WTC11 (cell line): ENCODE measurements at regions not wholly inside any gene's neighbourhood (a gene's known extent, or its start where the extent isn't known, plus 50 kb on each side); places are given as distances from the start of the nearest gene placed in this dataset.
"Not testable (repeated sequence)": the region's sequence is repeated elsewhere in the genome, so short reads cannot be mapped to it uniquely, and the experiment has no call there.

Experiments
- ATAC-seq: fragments of 200-7000 bp; cut with Tn5 transposase; 2 replicates; pipeline ENCODE4 v1.10.0; 2021; ENCODE audit warnings: mild to moderate bottlenecking, moderate library complexity
- CTCF ChIA-PET: fragments of 300-600 bp; sonication (Branson Sonifier 250); formaldehyde crosslinking; loops from one replicate; lab custom pipeline; 2021; ENCODE audit warnings: antibody characterized with exemption; lab: Charles Lee
- POLR2A ChIA-PET: fragments of 350-600 bp; sonication (Branson Sonifier 250); formaldehyde crosslinking; loops from one replicate; lab custom pipeline; 2021; ENCODE audit warnings: antibody characterized with exemption; lab: Charles Lee
- DNase-seq: peaks from one replicate; pipeline ENCODE4 v3.0.0; 2021; ENCODE audit warnings: low spot score
- H3K27ac Mint-ChIP-seq: 2 replicates; pipeline ENCODE4 v1.8.0; 2021; ENCODE audit warnings: mixed read lengths
- H3K27me3 Mint-ChIP-seq: 2 replicates; pipeline ENCODE4 v1.8.0; 2021; ENCODE audit warnings: low read depth, mild to moderate bottlenecking, moderate library complexity, mixed read lengths
- H3K36me3 Mint-ChIP-seq: 2 replicates; pipeline ENCODE4 v1.8.0; 2021; ENCODE audit warnings: mixed read lengths
- H3K4me1 Mint-ChIP-seq: 2 replicates; pipeline ENCODE4 v1.8.0; 2022; ENCODE audit warnings: mixed read lengths
- H3K4me3 Mint-ChIP-seq: 2 replicates; pipeline ENCODE4 v1.8.0; 2021; ENCODE audit warnings: mild to moderate bottlenecking, moderate library complexity, mixed read lengths
- H3K9me3 Mint-ChIP-seq: 2 replicates; pipeline ENCODE4 v1.8.0; 2021; ENCODE audit warnings: mixed read lengths
- ETV6 ChIP-seq: sonication (generic); formaldehyde crosslinking; IDR thresholded peaks from 2 replicates; pipeline ENCODE4 v1.8.1; 2022; ENCODE audit warnings: mild to moderate bottlenecking, missing genetic modification reagents
- GABPB1 ChIP-seq: sonication (generic); formaldehyde crosslinking; IDR thresholded peaks from 2 replicates; pipeline ENCODE4 v1.8.1; 2023; ENCODE audit warnings: mild to moderate bottlenecking, missing genetic modification reagents
- NFYB ChIP-seq: sonication (generic); formaldehyde crosslinking; conservative IDR thresholded peaks from 2 replicates; pipeline ENCODE4 v1.8.0; 2022; ENCODE audit warnings: low read depth, missing genetic modification reagents
- OVOL2 ChIP-seq: fragments of 250-450 bp; sonication (Bioruptor Pico); IDR thresholded peaks from 2 replicates; pipeline ENCODE4 v1.9.0; 2021; ENCODE audit warnings: mild to moderate bottlenecking, borderline replicate concordance
- SP1 ChIP-seq: sonication (generic); formaldehyde crosslinking; conservative IDR thresholded peaks from 2 replicates; pipeline ENCODE4 v1.8.1; 2022; ENCODE audit warnings: missing genetic modification reagents
- ZNF396 ChIP-seq: fragments of 250-450 bp; sonication (Bioruptor Pico); IDR thresholded peaks from 2 replicates; pipeline ENCODE4 v1.8.0; 2021; ENCODE audit warnings: mild to moderate bottlenecking, moderate library complexity, borderline replicate concordance
- TF ChIP-seq, protein P1 (sequence below): fragments of 250-450 bp; sonication (Bioruptor Pico); conservative IDR thresholded peaks from 2 replicates; pipeline ENCODE4 v1.9.0; 2021; ENCODE audit warnings: mild to moderate bottlenecking
- TF ChIP-seq, protein P2 (sequence below): sonication (generic); formaldehyde crosslinking; IDR thresholded peaks from 2 replicates; pipeline ENCODE4 v1.8.1; 2022; ENCODE audit warnings: missing genetic modification reagents, borderline replicate concordance
- TF ChIP-seq, protein P3 (sequence below): fragments of 250-450 bp; sonication (Bioruptor Pico); IDR thresholded peaks from 2 replicates; pipeline ENCODE4 v1.8.0; 2021; ENCODE audit warnings: mild to moderate bottlenecking
- TF ChIP-seq, protein P4 (sequence below): sonication (generic); formaldehyde crosslinking; IDR thresholded peaks from 2 replicates; pipeline ENCODE4 v1.8.0; 2022; ENCODE audit warnings: mild to moderate bottlenecking, missing genetic modification reagents
- TF ChIP-seq, protein P5 (sequence below): sonication (generic); formaldehyde crosslinking; IDR thresholded peaks from 2 replicates; pipeline ENCODE4 v1.8.0; 2022; ENCODE audit warnings: mild to moderate bottlenecking, missing genetic modification reagents
- TF ChIP-seq, protein P6 (sequence below): sonication (generic); formaldehyde crosslinking; IDR thresholded peaks from 2 replicates; pipeline ENCODE4 v1.8.1; 2023; ENCODE audit warnings: mild to moderate bottlenecking, missing genetic modification reagents

DNA sequence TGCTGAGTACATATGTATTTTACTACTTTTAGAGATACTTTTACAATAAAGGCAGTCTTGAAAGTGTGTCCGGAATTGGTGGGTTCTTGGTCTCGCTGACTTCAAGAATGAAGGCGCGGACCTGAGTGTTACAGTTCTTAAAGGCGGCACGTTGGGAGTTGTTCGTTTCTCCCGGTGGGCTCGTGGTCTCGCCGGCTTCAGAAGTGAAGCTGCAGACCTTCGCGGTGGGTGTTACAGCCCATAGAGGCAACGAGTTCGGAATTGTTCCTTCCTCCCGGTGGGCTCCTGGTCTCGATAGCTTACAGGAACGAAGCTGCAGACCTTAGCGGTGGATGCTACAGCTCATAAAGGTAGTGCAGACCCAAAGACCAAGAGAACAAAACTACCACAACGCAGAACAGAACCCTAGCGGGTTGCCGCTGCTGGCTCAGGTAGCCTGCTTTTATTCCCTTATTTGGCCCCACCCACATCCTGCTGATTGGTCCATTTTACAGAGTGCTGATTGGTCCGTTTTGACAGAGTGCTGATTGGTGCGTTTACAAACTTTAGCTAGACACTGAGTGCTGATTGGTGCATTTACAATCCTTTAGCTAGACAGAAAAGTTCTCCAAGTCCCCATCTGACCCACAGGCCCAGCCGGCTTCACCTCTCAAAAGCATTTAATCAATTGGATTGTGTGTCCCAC lies 79.6 kb upstream of the KMT2C start:
- H3K36me3 Mint-ChIP-seq, result peaks cover 15% of the 10 kb centered on the region
- CTCF ChIA-PET, H3K4me3 Mint-ChIP-seq, H3K27ac Mint-ChIP-seq: not testable (repeated sequence)
- peak; percentile 64 for TF ChIP-seq NFYB (CRISPR knock-in tag)
- TF ChIP-seq, all 79 proteins: peak for 1; not testable (repeated sequence) for 78
- H3K4me1 Mint-ChIP-seq, ATAC-seq, POLR2A ChIA-PET, DNase-seq, H3K27me3 Mint-ChIP-seq: not testable (repeated sequence)
- H3K9me3 Mint-ChIP-seq, result peaks cover 34% of the 10 kb centered on the region

DNA sequence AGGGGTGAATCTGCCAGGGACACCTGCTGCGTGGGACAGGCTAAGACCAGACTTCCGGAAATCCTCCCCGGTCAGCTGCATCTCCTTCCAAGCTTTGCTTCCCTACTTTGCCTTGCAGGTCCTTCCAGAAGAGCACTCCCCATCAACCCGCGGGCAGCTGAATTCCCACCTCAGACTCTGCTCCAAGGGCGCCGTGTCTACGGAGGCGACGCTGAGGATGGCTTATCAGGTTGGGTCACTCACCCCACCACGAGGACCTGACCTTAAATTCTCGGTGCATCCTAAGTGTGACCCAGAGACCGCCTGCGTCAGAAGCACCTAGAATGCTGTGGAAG lies 78.9 kb upstream of the KMT2C start:
- POLR2A ChIA-PET, result no interaction called here
- CTCF ChIA-PET, result no interaction called here
- Mint-ChIP-seq H3K9me3 (peaks cover 34% of the 10 kb centered on the region), H3K36me3 (peaks cover 14% of the 10 kb centered on the region), H3K27me3 (no peaks in the 10 kb centered on the region), H3K4me3 (no peak overlapping the region), H3K27ac (no peak overlapping the region), H3K4me1 (no peaks in the 10 kb centered on the region)
- no peak for DNase-seq
- TF ChIP-seq GABPB1 (CRISPR knock-in tag), result no peak
- no peak for TF ChIP-seq ETV6 (CRISPR knock-in tag)
- TF ChIP-seq, protein P1, sequence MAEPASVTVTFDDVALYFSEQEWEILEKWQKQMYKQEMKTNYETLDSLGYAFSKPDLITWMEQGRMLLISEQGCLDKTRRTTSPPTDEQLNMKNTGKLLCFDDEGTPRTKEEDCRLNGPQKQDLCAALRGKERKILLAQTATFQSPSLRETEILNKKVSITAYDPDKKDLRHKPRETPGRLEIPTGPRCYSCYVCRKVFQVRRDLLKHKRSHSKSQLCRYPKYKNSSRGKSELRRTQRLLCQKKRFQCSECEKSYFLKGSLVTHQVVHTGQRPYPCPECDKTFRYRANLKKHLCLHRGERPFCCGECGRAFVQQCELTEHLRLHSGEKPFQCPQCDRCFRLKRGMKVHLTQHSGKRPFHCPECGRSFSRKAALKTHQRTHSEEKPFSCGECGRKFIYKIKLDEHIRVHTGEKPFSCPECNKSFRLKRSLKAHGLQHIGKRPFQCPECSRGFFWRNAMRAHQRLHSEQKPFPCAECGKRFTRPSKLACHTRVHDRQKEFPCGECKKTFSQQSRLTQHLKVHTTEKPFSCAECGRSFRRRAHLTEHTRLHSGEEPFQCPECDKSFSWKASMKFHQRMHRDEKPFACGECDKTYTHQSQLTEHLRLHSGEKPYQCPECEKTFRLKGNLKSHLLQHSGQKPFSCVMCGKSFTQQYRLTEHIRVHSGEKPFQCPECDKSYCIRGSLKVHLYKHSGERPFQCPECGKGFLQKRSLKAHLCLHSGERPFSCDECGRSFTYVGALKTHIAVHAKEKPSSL (CRISPR knock-in tag), result no peak
- TF ChIP-seq, protein P2, sequence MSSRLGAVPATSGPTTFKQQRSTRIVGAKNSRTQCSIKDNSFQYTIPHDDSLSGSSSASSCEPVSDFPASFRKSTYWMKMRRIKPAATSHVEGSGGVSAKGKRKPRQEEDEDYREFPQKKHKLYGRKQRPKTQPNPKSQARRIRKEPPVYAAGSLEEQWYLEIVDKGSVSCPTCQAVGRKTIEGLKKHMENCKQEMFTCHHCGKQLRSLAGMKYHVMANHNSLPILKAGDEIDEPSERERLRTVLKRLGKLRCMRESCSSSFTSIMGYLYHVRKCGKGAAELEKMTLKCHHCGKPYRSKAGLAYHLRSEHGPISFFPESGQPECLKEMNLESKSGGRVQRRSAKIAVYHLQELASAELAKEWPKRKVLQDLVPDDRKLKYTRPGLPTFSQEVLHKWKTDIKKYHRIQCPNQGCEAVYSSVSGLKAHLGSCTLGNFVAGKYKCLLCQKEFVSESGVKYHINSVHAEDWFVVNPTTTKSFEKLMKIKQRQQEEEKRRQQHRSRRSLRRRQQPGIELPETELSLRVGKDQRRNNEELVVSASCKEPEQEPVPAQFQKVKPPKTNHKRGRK (CRISPR knock-in tag), result no peak
- TF ChIP-seq, protein P3, sequence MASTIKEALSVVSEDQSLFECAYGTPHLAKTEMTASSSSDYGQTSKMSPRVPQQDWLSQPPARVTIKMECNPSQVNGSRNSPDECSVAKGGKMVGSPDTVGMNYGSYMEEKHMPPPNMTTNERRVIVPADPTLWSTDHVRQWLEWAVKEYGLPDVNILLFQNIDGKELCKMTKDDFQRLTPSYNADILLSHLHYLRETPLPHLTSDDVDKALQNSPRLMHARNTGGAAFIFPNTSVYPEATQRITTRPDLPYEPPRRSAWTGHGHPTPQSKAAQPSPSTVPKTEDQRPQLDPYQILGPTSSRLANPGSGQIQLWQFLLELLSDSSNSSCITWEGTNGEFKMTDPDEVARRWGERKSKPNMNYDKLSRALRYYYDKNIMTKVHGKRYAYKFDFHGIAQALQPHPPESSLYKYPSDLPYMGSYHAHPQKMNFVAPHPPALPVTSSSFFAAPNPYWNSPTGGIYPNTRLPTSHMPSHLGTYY (CRISPR knock-in tag), result no peak
- TF ChIP-seq, protein P4, sequence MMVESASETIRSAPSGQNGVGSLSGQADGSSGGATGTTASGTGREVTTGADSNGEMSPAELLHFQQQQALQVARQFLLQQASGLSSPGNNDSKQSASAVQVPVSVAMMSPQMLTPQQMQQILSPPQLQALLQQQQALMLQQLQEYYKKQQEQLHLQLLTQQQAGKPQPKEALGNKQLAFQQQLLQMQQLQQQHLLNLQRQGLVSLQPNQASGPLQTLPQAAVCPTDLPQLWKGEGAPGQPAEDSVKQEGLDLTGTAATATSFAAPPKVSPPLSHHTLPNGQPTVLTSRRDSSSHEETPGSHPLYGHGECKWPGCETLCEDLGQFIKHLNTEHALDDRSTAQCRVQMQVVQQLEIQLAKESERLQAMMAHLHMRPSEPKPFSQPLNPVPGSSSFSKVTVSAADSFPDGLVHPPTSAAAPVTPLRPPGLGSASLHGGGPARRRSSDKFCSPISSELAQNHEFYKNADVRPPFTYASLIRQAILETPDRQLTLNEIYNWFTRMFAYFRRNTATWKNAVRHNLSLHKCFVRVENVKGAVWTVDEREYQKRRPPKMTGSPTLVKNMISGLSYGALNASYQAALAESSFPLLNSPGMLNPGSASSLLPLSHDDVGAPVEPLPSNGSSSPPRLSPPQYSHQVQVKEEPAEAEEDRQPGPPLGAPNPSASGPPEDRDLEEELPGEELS (CRISPR knock-in tag), result no peak
- TF ChIP-seq ZNF396 (CRISPR knock-in tag), result no peak
- no peak for TF ChIP-seq OVOL2 (CRISPR knock-in tag)
- TF ChIP-seq SP1 (CRISPR knock-in tag), result no peak
- TF ChIP-seq NFYB (CRISPR knock-in tag), result no peak
- TF ChIP-seq, protein P5, sequence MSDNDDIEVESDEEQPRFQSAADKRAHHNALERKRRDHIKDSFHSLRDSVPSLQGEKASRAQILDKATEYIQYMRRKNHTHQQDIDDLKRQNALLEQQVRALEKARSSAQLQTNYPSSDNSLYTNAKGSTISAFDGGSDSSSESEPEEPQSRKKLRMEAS (CRISPR knock-in tag), result no peak
- TF ChIP-seq, protein P6, sequence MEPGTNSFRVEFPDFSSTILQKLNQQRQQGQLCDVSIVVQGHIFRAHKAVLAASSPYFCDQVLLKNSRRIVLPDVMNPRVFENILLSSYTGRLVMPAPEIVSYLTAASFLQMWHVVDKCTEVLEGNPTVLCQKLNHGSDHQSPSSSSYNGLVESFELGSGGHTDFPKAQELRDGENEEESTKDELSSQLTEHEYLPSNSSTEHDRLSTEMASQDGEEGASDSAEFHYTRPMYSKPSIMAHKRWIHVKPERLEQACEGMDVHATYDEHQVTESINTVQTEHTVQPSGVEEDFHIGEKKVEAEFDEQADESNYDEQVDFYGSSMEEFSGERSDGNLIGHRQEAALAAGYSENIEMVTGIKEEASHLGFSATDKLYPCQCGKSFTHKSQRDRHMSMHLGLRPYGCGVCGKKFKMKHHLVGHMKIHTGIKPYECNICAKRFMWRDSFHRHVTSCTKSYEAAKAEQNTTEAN (CRISPR knock-in tag), result no peak
- ATAC-seq, result no peak
